ENCODE measurements at regions not wholly inside any gene's neighbourhood (a gene's known extent, or its start where the extent isn't known, plus 50 kb on each side); places are given as distances from the start of the nearest gene placed in this dataset.
"Not testable (repeated sequence)": the region's sequence is repeated elsewhere in the genome, so short reads cannot be mapped to it uniquely, and the experiment has no call there.

GRCh38 chr5:124889486-124889825 lies 143.0 kb upstream of the ZNF608 start:
- dilution Hi-C loops (cut with MboI; ENCODE audit: extremely low pct_ligation_motif_present, low sequenced_read_pairs) (no loop called here), intact Hi-C loops (cut with micrococcal nuclease) (loop anchor here (5.0 kb wide), 1 partner anchor 142 kb away; the partner anchor contains the start of gene ZNF608)
- no peaks in the 10 kb centered on the region for H3K9me3 ChIP-seq (replicated peaks; ENCODE audit: control insufficient read depth, insufficient read depth, low read length)
- FAIRE-seq (no peak), DNase-seq (ENCODE audit: low read depth, low spot score) (no peak)
- H3K27me3 ChIP-seq (ENCODE audit: control insufficient read depth in 2 of 2, insufficient read depth in 2 of 2, low read length in 2 of 2): no peaks in the 10 kb centered on the region
- POLR2A ChIA-PET: interaction anchor here (1.4 kb wide), 1 partner anchor 141 kb away, joined by 3 read pairs; no protein-coding TSS in a partner anchor
- no TSS peak for BruUV-seq (replicated peaks)
- H2AFZ ChIP-seq (ENCODE audit: low read depth, low read length): peak overlapping the region; percentile 18
- TF ChIP-seq POLR2A (IDR thresholded peaks at IDR 0.05; ENCODE audit: low read depth, low read length) (no peak), FOS (IDR thresholded peaks at IDR 0.05; ENCODE audit: borderline replicate concordance, insufficient read depth, low read length) (peak; percentile 53)
- H3K36me3 ChIP-seq (ENCODE audit: control insufficient read depth in 2 of 2, extremely low read depth in 1 of 2, insufficient read depth in 2 of 2, low read length in 2 of 2): no peaks in the 10 kb centered on the region
- H3K4me3 ChIP-seq (replicated peaks in 1 of 3; ENCODE audit: insufficient read depth in 1 of 3, low read depth in 1 of 3, low read length in 3 of 3): no peak overlapping the region
- no peak overlapping the region for H3K9ac ChIP-seq (replicated peaks; ENCODE audit: extremely low read depth, insufficient read depth, low read length)
- H3K27ac ChIP-seq (ENCODE audit: insufficient read depth, low read depth, low read length): no peak overlapping the region
- H4K20me1 ChIP-seq (replicated peaks; ENCODE audit: control insufficient read depth, extremely low read depth, insufficient read depth, low read length): no peaks in the 10 kb centered on the region
- no peaks in the 10 kb centered on the region for H3K9me1 ChIP-seq (replicated peaks; ENCODE audit: control insufficient read depth, extremely low read depth, insufficient read depth, low read length)
- peak overlapping the region; percentile 63 for H3K4me2 ChIP-seq (ENCODE audit: insufficient read depth, low read length)
- peaks cover 15% of the 10 kb centered on the region for H3K4me1 ChIP-seq (ENCODE audit: control insufficient read depth, extremely low read depth, insufficient read depth, low read length)
- H3K79me2 ChIP-seq (ENCODE audit: control insufficient read depth, insufficient read depth, low read length): no peaks in the 10 kb centered on the region
- CTCF ChIA-PET: interaction anchor here (1.1 to 1.2 kb wide), 3 partner anchors 14 to 19 kb away, joined by 3 to 5 read pairs (median 3); no protein-coding TSS in a partner anchor

DNA sequence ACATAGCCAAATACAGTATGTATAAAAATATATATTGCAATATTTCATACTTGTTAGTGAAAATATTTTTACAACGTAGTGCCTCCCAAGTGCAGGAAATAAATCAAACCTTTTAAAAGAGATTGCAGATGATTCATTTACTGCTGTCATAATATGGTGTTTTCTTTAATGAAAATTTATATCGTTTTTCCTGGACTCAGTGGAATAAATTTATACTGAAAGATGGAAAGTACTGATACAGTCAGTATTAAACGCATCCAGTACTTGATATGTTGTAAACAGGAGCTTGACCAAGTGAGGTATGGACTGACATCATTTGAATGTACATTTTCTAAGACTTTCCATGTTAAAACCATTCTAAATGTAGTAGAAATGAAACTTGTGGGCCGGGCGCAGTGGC lies 143.4 kb upstream of the ZNF608 start:
- no peak overlapping the region for H3K27ac ChIP-seq (ENCODE audit: insufficient read depth, low read depth, low read length)
- H3K9me1 ChIP-seq (replicated peaks; ENCODE audit: control insufficient read depth, extremely low read depth, insufficient read depth, low read length): no peaks in the 10 kb centered on the region
- dilution Hi-C loops (cut with MboI; ENCODE audit: extremely low pct_ligation_motif_present, low sequenced_read_pairs): no loop called here
- no peaks in the 10 kb centered on the region for H3K79me2 ChIP-seq (ENCODE audit: control insufficient read depth, insufficient read depth, low read length)
- no peak overlapping the region for H2AFZ ChIP-seq (ENCODE audit: low read depth, low read length)
- H3K4me2 ChIP-seq (ENCODE audit: insufficient read depth, low read length): peak overlapping the region; percentile 63
- H3K9ac ChIP-seq (replicated peaks; ENCODE audit: extremely low read depth, insufficient read depth, low read length): no peak overlapping the region
- POLR2A ChIA-PET: interaction anchor here (1.4 kb wide), 1 partner anchor 141 kb away, joined by 3 read pairs; no protein-coding TSS in a partner anchor
- no peaks in the 10 kb centered on the region for H4K20me1 ChIP-seq (replicated peaks; ENCODE audit: control insufficient read depth, extremely low read depth, insufficient read depth, low read length)
- no TSS peak for BruUV-seq (replicated peaks)
- H3K36me3 ChIP-seq (ENCODE audit: control insufficient read depth in 2 of 2, extremely low read depth in 1 of 2, insufficient read depth in 2 of 2, low read length in 2 of 2): no peaks in the 10 kb centered on the region
- intact Hi-C loops (cut with micrococcal nuclease): loop anchor here (5.0 kb wide), 1 partner anchor 143 kb away; the partner anchor contains the start of gene ZNF608
- H3K4me1 ChIP-seq (ENCODE audit: control insufficient read depth, extremely low read depth, insufficient read depth, low read length): peaks cover 15% of the 10 kb centered on the region
- DNase-seq (ENCODE audit: low read depth, low spot score) (peak; percentile 78), FAIRE-seq (peak; percentile 26)
- H3K4me3 ChIP-seq (replicated peaks in 1 of 3; ENCODE audit: insufficient read depth in 1 of 3, low read depth in 1 of 3, low read length in 3 of 3): no peak overlapping the region
- no peaks in the 10 kb centered on the region for H3K27me3 ChIP-seq (ENCODE audit: control insufficient read depth in 2 of 2, insufficient read depth in 2 of 2, low read length in 2 of 2)
- no peaks in the 10 kb centered on the region for H3K9me3 ChIP-seq (replicated peaks; ENCODE audit: control insufficient read depth, insufficient read depth, low read length)
- no peak for TF ChIP-seq POLR2A (IDR thresholded peaks at IDR 0.05; ENCODE audit: low read depth, low read length)
- peak; percentile 48 for TF ChIP-seq GATA2 (IDR thresholded peaks at IDR 0.05; ENCODE audit: insufficient read depth, insufficient read length, low read depth, low read length)
- peak; percentile 26 for TF ChIP-seq FOS (IDR thresholded peaks at IDR 0.05; ENCODE audit: borderline replicate concordance, insufficient read depth, low read length)
- CTCF ChIA-PET: interaction anchor here (0.9 to 1.2 kb wide), 4 partner anchors 14 to 59 kb away, joined by 3 to 5 read pairs (median 3); no protein-coding TSS in a partner anchor

DNA sequence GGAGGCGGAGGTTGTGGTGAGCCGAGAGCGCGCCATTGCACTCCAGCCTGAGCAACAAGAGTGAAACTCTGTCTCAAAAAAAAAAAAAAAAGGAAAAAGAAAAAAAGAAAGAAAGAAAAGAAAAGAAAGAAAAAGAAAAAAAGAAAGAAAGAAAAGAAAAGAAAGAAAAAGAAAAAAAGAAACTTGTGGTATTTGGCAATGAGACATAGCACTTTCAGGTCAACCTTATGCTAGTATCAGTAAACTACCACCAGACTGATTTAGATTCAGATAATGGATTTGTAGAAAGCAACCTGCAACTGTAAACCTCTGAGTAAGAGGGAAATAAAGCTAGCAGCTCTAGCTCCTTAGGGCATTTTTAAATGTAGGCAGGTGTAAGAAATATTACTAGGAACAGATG lies 144.0 kb upstream of the ZNF608 start:
- H2AFZ ChIP-seq (ENCODE audit: low read depth, low read length); H3K9ac ChIP-seq (replicated peaks; ENCODE audit: extremely low read depth, insufficient read depth, low read length); intact Hi-C loops (cut with micrococcal nuclease); BruUV-seq (replicated peaks); H3K4me2 ChIP-seq (ENCODE audit: insufficient read depth, low read length); H3K79me2 ChIP-seq (ENCODE audit: control insufficient read depth, insufficient read depth, low read length); H3K27ac ChIP-seq (ENCODE audit: insufficient read depth, low read depth, low read length); H3K9me1 ChIP-seq (replicated peaks; ENCODE audit: control insufficient read depth, extremely low read depth, insufficient read depth, low read length); dilution Hi-C loops (cut with MboI; ENCODE audit: extremely low pct_ligation_motif_present, low sequenced_read_pairs); H3K4me3 ChIP-seq (replicated peaks in 1 of 3; ENCODE audit: insufficient read depth in 1 of 3, low read depth in 1 of 3, low read length in 3 of 3); DNase-seq (ENCODE audit: low read depth, low spot score); H4K20me1 ChIP-seq (replicated peaks; ENCODE audit: control insufficient read depth, extremely low read depth, insufficient read depth, low read length); H3K9me3 ChIP-seq (replicated peaks; ENCODE audit: control insufficient read depth, insufficient read depth, low read length); H3K27me3 ChIP-seq (ENCODE audit: control insufficient read depth in 2 of 2, insufficient read depth in 2 of 2, low read length in 2 of 2); FAIRE-seq; H3K36me3 ChIP-seq (ENCODE audit: control insufficient read depth in 2 of 2, extremely low read depth in 1 of 2, insufficient read depth in 2 of 2, low read length in 2 of 2): not testable (repeated sequence)
- H3K4me1 ChIP-seq (ENCODE audit: control insufficient read depth, extremely low read depth, insufficient read depth, low read length): peaks cover 15% of the 10 kb centered on the region
- CTCF ChIA-PET: interaction anchor here (0.6 to 1.1 kb wide), 3 partner anchors 19 to 157 kb away, joined by 3 to 5 read pairs (median 3); no protein-coding TSS in a partner anchor
- POLR2A ChIA-PET: interaction anchor here (0.7 to 1.4 kb wide), 2 partner anchors 142 to 719 kb away, joined by 3 to 4 read pairs; no protein-coding TSS in a partner anchor

Measured in endothelial cell of umbilical vein (primary cell).